WERI-Rb-1 (cell line): ENCODE measurements at regions not wholly inside any gene's neighbourhood (a gene's known extent, or its start where the extent isn't known, plus 50 kb on each side); places are given as distances from the start of the nearest gene placed in this dataset.

Experiments used
- DNase-seq: peaks from one replicate; pipeline ENCODE4 v3.0.0-alpha.2; 2020
- H3K27ac ChIP-seq: fragments of 250-450 bp; sonication (Bioruptor Pico); 2 replicates; pipeline ENCODE4 v1.5.1; 2020; ENCODE audit warnings: mild to moderate bottlenecking, moderate library complexity
- H3K27me3 ChIP-seq: fragments of 250-450 bp; sonication (Bioruptor Pico); 2 replicates; pipeline ENCODE4 v1.5.1; 2021; ENCODE audit warnings: mild to moderate bottlenecking, low read depth, moderate library complexity; ENCODE audit not compliant: insufficient read depth, severe bottlenecking
- H3K36me3 ChIP-seq: fragments of 250-450 bp; sonication (Bioruptor Pico); 2 replicates; pipeline ENCODE4 v1.5.1; 2020; ENCODE audit warnings: mild to moderate bottlenecking, moderate library complexity
- H3K4me3 ChIP-seq: 2 replicates; pipeline ENCODE4 v1.5.1; 2011; ENCODE audit warnings: low read depth, mild to moderate bottlenecking, control low read depth, low read length
- H3K9me3 ChIP-seq: fragments of 250-450 bp; sonication (Bioruptor Pico); 2 replicates; pipeline ENCODE4 v1.5.1; 2021; ENCODE audit warnings: mild to moderate bottlenecking, moderate library complexity; ENCODE audit not compliant: severe bottlenecking
- CTCF ChIP-seq: IDR thresholded peaks from 2 replicates; pipeline ENCODE4 v1.5.1; 2011; ENCODE audit warnings: low read depth, mild to moderate bottlenecking, control low read depth, inconsistent platforms, low read length

DNA sequence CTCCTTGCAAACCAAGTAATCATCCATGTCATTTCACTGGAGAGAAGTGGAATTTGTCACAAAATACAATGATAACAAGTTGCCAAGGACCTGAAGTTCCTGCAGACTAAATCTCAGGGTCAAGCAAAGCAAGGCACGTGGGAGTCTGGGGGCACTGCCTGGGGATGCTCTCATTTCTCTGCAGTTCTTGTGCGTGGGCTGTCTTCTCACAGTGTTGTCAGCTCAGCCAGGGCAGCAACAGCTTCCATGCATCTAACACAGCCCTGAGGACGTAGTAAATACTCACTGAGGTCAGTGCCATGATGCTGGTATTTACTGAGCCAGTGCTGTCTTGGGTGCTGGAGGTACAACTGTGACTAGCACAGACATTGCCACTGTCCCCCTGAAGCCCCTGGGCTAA is 62.9 kb upstream of the CMKLR1 start:
- Histone ChIP-seq H3K27me3 (peaks cover 28% of the 10 kb centered on the region), H3K27ac (no peak overlapping the region), H3K4me3 (no peak overlapping the region), H3K9me3 (peaks cover 3% of the 10 kb centered on the region), H3K36me3 (no peaks in the 10 kb centered on the region)
- no peak for TF ChIP-seq CTCF
- no peak for DNase-seq

GRCh38 chr12:108400900-108401480 is 61.9 kb upstream of the CMKLR1 start:
- H3K27me3 ChIP-seq, result peaks cover 29% of the 10 kb centered on the region
- no peaks in the 10 kb centered on the region for H3K36me3 ChIP-seq
- H3K27ac ChIP-seq, result no peak overlapping the region
- no peak for TF ChIP-seq CTCF
- peaks cover 2% of the 10 kb centered on the region for H3K9me3 ChIP-seq
- no peak for DNase-seq
- H3K4me3 ChIP-seq, result no peak overlapping the region

GRCh38 chr12:108400481-108400880 is 61.4 kb upstream of the CMKLR1 start:
- no peaks in the 10 kb centered on the region for H3K9me3 ChIP-seq
- H3K36me3 ChIP-seq, result no peaks in the 10 kb centered on the region

DNA sequence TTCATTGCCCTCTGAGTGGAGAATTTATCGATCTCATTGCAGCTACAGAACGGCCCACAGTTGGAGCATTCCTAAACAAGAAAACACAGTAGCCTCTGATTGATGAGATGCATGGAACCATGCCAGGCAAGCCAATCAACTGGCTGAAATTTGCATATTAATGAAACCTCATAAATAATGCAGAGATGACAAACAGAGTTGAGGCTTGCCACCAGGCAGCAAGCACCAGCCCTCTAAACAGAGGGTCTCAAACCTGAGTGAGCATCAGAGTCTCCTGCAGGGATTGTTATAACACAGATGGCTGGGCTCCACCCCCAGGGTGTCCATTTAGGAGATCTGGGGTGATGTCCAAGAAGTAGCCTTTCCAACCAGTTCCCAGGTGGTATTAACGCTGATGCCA is 60.9 kb upstream of the CMKLR1 start:
- Histone ChIP-seq H3K36me3 (no peaks in the 10 kb centered on the region), H3K27ac (no peak overlapping the region), H3K9me3 (no peaks in the 10 kb centered on the region), H3K4me3 (no peak overlapping the region), H3K27me3 (peaks cover 24% of the 10 kb centered on the region)
- TF ChIP-seq CTCF, result no peak
- no peak for DNase-seq

More at GRCh38 chr12:108400481-108400880, 61.4 kb upstream of the CMKLR1 start:
- DNase-seq, result no peak
- Histone ChIP-seq H3K27ac (no peak overlapping the region), H3K4me3 (no peak overlapping the region), H3K27me3 (peaks cover 28% of the 10 kb centered on the region)
- no peak for TF ChIP-seq CTCF

- no peaks in the 10 kb centered on the region for H3K36me3 ChIP-seq
- DNase-seq, result no peak
- TF ChIP-seq CTCF, result no peak
- peaks cover 23% of the 10 kb centered on the region for H3K27me3 ChIP-seq
- no peak overlapping the region for H3K27ac ChIP-seq
- H3K4me3 ChIP-seq, result no peak overlapping the region
- H3K9me3 ChIP-seq, result no peaks in the 10 kb centered on the region
Measured at GRCh38 chr12:108399514-108399913, 60.4 kb upstream of the CMKLR1 start.

DNA sequence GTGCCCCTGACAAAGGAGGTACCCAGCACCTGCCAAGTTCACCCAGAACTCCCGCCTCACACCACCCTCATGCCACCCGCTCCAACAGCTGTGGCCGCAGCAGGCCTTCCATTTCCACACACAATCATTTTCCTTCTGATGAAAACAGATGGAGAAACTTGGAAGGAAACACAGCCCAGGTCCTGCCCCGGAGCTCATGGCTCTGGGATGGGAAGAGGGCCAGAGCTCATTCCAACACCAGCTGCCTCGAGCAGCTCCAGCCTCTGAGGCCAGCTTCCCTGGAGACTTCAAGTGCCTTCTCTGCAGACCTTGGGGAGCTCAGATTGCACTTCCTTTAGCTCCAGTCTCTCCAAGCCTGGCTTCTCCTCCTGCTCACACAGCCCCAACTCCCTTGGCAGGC is 55.1 kb upstream of the CMKLR1 start:
- no peaks in the 10 kb centered on the region for H3K9me3 ChIP-seq
- peaks cover 31% of the 10 kb centered on the region for H3K27me3 ChIP-seq
- no peak for DNase-seq
- H3K27ac ChIP-seq, result no peak overlapping the region
- H3K4me3 ChIP-seq, result no peak overlapping the region
- TF ChIP-seq CTCF, result no peak
- H3K36me3 ChIP-seq, result no peaks in the 10 kb centered on the region
